Liver (tissue), 8 donors: ENCODE measurements at regions not wholly inside any gene's neighbourhood (a gene's known extent, or its start where the extent isn't known, plus 50 kb on each side); places are given as distances from the start of the nearest gene placed in this dataset.

ENCODE experiments used
- DNase-seq: peaks from one replicate; pipeline ENCODE4 v3.0.0-alpha.2; 2017; ENCODE audit warnings: low spot score
- H3K27ac ChIP-seq, 2 donors: one replicate each; pipeline ENCODE4 v1.7.0; 2013; ENCODE audit warnings: inconsistent platforms in 2 of 2, low read length in 2 of 2, control low read depth in 1 of 2, low read depth in 1 of 2, mild to moderate bottlenecking in 1 of 2
- H3K27me3 ChIP-seq, 4 donors: one replicate each; pipeline versions ENCODE4 v1.6.1 to v1.7.0; 2013; ENCODE audit warnings: low read length in 3 of 4, inconsistent platforms in 1 of 4, mild to moderate bottlenecking in 1 of 4, moderate library complexity in 1 of 4; ENCODE audit not compliant: control insufficient read depth in 4 of 4, insufficient read depth in 4 of 4
- H3K36me3 ChIP-seq, 4 donors: one replicate each; pipeline versions ENCODE4 v1.6.1 to v1.7.0; 2013; ENCODE audit warnings: low read length in 3 of 4, mild to moderate bottlenecking in 3 of 4, low read depth in 1 of 4, moderate library complexity in 1 of 4; ENCODE audit not compliant: control insufficient read depth in 4 of 4, insufficient read depth in 3 of 4
- H3K4me1 ChIP-seq, 4 donors: one replicate each; pipeline versions ENCODE4 v1.6.1 to v1.7.0; 2013; ENCODE audit warnings: low read length in 3 of 4, mild to moderate bottlenecking in 3 of 4, moderate library complexity in 1 of 4; ENCODE audit not compliant: control insufficient read depth in 4 of 4, insufficient read depth in 4 of 4
- H3K4me3 ChIP-seq, 3 donors: one replicate each; pipeline versions ENCODE4 v1.6.1 to v1.7.0; 2013; ENCODE audit warnings: low read length in 3 of 3, control low read depth in 1 of 3, low read depth in 1 of 3, mild to moderate bottlenecking in 1 of 3
- H3K9ac ChIP-seq, 2 donors: one replicate each; pipeline ENCODE4 v1.7.0; 2013; ENCODE audit warnings: low read length in 2 of 2, mild to moderate bottlenecking in 2 of 2, moderate library complexity in 2 of 2, control low read depth in 1 of 2, low read depth in 1 of 2
- H3K9me3 ChIP-seq, 4 donors: one replicate each; pipeline versions ENCODE4 v1.6.1 to v1.7.0; 2013; ENCODE audit warnings: low read length in 3 of 4; ENCODE audit not compliant: control insufficient read depth in 4 of 4
- EGR1 ChIP-seq, 2 donors: IDR thresholded peaks; 2 replicates each; pipeline ENCODE4 v1.6.1; 2016 to 2018; ENCODE audit warnings: antibody characterized with exemption in 2 of 2, low read depth in 2 of 2
- FOXA1 ChIP-seq: IDR thresholded peaks from 2 replicates; pipeline ENCODE4 v1.6.1; 2016; ENCODE audit warnings: antibody characterized with exemption
- GABPA ChIP-seq, 2 donors: IDR thresholded peaks in 1 of 2; conservative IDR thresholded peaks in 1 of 2; 2 replicates each; pipeline ENCODE4 v1.6.1; 2016; ENCODE audit warnings: antibody characterized with exemption in 2 of 2, mild to moderate bottlenecking in 1 of 2, moderate library complexity in 1 of 2
- HNF4A ChIP-seq, 2 donors: conservative IDR thresholded peaks; 2 replicates each; pipeline ENCODE4 v1.6.1; 2016; ENCODE audit warnings: antibody characterized with exemption in 2 of 2, mild to moderate bottlenecking in 2 of 2
- HNF4G ChIP-seq: IDR thresholded peaks from 2 replicates; pipeline ENCODE4 v1.6.1; 2016; ENCODE audit warnings: antibody characterized with exemption
- JUND ChIP-seq, 2 donors: IDR thresholded peaks; 2 replicates each; pipeline ENCODE4 v1.6.1; 2016; ENCODE audit warnings: antibody characterized with exemption in 2 of 2
- NR2F2 ChIP-seq: IDR thresholded peaks from 2 replicates; pipeline ENCODE4 v1.6.1; 2016; ENCODE audit warnings: antibody characterized with exemption
- RAD21 ChIP-seq, 2 donors: IDR thresholded peaks; 2 replicates each; pipeline ENCODE4 v1.6.1; 2016; ENCODE audit warnings: antibody characterized with exemption in 2 of 2, mild to moderate bottlenecking in 2 of 2
- RXRA ChIP-seq, 2 donors: IDR thresholded peaks; 2 replicates each; pipeline ENCODE4 v1.6.1; 2017 to 2018; ENCODE audit warnings: antibody characterized with exemption in 2 of 2, mild to moderate bottlenecking in 1 of 2
- SP1 ChIP-seq: IDR thresholded peaks from 2 replicates; pipeline ENCODE4 v1.6.1; 2018; ENCODE audit warnings: antibody characterized with exemption, mild to moderate bottlenecking
- TAF1 ChIP-seq: conservative IDR thresholded peaks from 2 replicates; pipeline ENCODE4 v1.6.1; 2016; ENCODE audit warnings: antibody characterized with exemption, mild to moderate bottlenecking
- YY1 ChIP-seq: IDR thresholded peaks from 2 replicates; pipeline ENCODE4 v1.6.1; 2016; ENCODE audit warnings: antibody characterized with exemption, mild to moderate bottlenecking
- WGBS: extraction: QIAGEN DNeasy Blood & Tissue Kit; methylation state at CpG from one replicate; pipeline ENCODE4 v1.1.7; 2013; 5-methylcytosine and 5-hydroxymethylcytosine counted together
- TF ChIP-seq, protein P1 (sequence below): IDR thresholded peaks from 2 replicates; pipeline ENCODE4 v1.6.1; 2016; ENCODE audit warnings: antibody characterized with exemption
- TF ChIP-seq, protein P2 (sequence below): fragments of 150-350 bp; IDR thresholded peaks from 2 replicates; pipeline ENCODE4 v1.5.1; 2017; ENCODE audit warnings: improper control_type of control experiment, low read depth, low read length; ENCODE audit not compliant: missing input control
- TF ChIP-seq, protein P3 (sequence below): IDR thresholded peaks from 2 replicates; pipeline ENCODE4 v1.6.1; 2016; ENCODE audit warnings: antibody characterized with exemption, mild to moderate bottlenecking
- TF ChIP-seq, protein P4 (sequence below): IDR thresholded peaks from 2 replicates; pipeline ENCODE4 v1.6.1; 2016; ENCODE audit warnings: antibody characterized with exemption
- TF ChIP-seq, protein P5 (sequence below): IDR thresholded peaks from 2 replicates; pipeline ENCODE4 v1.6.1; 2016; ENCODE audit warnings: antibody characterized with exemption
- donor health status: healthy.
- donor health status: healthy.
- donor health status: healthy.
- donor health status: healthy.
- donor health status: healthy.

DNA sequence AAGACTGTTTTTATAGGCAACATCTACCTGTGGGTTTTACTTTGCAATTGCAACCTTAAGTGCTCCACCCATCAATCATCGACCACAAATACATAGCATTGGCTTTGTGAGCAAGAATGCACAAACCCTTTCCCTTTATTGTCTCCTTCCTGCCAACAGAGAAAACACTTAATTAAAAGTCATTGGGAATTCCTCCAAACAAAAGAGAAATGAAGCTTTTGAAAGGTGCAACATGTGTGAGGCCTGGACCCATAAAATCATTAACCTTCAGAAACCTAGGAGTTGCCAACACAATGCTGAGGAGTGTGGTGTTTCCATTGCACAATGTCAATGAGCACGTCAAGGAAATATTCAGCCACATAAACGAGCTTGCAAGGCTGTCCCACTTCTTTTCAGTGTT lies 223.2 kb downstream of the BLID start:
- H3K4me1 ChIP-seq: no peaks in the 10 kb centered on the region
- no peaks in the 10 kb centered on the region for H3K9me3 ChIP-seq
- H3K27me3 ChIP-seq: no peaks in the 10 kb centered on the region
- no peak for DNase-seq
- H3K9ac ChIP-seq: no peak overlapping the region
- H3K36me3 ChIP-seq: no peaks in the 10 kb centered on the region
- H3K27ac ChIP-seq: no peak overlapping the region
- TF ChIP-seq TAF1: no peak
- TF ChIP-seq GABPA (IDR thresholded peaks at IDR 0.05 in 1 of 2, conservative IDR thresholded peaks at IDR 0.05 in 1 of 2): no peak
- TF ChIP-seq EGR1 (IDR thresholded peaks at IDR 0.05; ENCODE audit: low read depth in 2 of 2): no peak
- TF ChIP-seq, protein P1, sequence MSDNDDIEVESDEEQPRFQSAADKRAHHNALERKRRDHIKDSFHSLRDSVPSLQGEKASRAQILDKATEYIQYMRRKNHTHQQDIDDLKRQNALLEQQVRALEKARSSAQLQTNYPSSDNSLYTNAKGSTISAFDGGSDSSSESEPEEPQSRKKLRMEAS: no peak
- no peak for TF ChIP-seq NR2F2
- TF ChIP-seq SP1: no peak
- TF ChIP-seq, protein P2, sequence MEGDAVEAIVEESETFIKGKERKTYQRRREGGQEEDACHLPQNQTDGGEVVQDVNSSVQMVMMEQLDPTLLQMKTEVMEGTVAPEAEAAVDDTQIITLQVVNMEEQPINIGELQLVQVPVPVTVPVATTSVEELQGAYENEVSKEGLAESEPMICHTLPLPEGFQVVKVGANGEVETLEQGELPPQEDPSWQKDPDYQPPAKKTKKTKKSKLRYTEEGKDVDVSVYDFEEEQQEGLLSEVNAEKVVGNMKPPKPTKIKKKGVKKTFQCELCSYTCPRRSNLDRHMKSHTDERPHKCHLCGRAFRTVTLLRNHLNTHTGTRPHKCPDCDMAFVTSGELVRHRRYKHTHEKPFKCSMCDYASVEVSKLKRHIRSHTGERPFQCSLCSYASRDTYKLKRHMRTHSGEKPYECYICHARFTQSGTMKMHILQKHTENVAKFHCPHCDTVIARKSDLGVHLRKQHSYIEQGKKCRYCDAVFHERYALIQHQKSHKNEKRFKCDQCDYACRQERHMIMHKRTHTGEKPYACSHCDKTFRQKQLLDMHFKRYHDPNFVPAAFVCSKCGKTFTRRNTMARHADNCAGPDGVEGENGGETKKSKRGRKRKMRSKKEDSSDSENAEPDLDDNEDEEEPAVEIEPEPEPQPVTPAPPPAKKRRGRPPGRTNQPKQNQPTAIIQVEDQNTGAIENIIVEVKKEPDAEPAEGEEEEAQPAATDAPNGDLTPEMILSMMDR: no peak
- TF ChIP-seq, protein P3, sequence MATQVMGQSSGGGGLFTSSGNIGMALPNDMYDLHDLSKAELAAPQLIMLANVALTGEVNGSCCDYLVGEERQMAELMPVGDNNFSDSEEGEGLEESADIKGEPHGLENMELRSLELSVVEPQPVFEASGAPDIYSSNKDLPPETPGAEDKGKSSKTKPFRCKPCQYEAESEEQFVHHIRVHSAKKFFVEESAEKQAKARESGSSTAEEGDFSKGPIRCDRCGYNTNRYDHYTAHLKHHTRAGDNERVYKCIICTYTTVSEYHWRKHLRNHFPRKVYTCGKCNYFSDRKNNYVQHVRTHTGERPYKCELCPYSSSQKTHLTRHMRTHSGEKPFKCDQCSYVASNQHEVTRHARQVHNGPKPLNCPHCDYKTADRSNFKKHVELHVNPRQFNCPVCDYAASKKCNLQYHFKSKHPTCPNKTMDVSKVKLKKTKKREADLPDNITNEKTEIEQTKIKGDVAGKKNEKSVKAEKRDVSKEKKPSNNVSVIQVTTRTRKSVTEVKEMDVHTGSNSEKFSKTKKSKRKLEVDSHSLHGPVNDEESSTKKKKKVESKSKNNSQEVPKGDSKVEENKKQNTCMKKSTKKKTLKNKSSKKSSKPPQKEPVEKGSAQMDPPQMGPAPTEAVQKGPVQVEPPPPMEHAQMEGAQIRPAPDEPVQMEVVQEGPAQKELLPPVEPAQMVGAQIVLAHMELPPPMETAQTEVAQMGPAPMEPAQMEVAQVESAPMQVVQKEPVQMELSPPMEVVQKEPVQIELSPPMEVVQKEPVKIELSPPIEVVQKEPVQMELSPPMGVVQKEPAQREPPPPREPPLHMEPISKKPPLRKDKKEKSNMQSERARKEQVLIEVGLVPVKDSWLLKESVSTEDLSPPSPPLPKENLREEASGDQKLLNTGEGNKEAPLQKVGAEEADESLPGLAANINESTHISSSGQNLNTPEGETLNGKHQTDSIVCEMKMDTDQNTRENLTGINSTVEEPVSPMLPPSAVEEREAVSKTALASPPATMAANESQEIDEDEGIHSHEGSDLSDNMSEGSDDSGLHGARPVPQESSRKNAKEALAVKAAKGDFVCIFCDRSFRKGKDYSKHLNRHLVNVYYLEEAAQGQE: no peak
- no peak for TF ChIP-seq HNF4G
- TF ChIP-seq YY1: no peak
- TF ChIP-seq, protein P4, sequence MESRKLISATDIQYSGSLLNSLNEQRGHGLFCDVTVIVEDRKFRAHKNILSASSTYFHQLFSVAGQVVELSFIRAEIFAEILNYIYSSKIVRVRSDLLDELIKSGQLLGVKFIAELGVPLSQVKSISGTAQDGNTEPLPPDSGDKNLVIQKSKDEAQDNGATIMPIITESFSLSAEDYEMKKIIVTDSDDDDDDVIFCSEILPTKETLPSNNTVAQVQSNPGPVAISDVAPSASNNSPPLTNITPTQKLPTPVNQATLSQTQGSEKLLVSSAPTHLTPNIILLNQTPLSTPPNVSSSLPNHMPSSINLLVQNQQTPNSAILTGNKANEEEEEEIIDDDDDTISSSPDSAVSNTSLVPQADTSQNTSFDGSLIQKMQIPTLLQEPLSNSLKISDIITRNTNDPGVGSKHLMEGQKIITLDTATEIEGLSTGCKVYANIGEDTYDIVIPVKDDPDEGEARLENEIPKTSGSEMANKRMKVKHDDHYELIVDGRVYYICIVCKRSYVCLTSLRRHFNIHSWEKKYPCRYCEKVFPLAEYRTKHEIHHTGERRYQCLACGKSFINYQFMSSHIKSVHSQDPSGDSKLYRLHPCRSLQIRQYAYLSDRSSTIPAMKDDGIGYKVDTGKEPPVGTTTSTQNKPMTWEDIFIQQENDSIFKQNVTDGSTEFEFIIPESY: no peak
- TF ChIP-seq JUND (IDR thresholded peaks at IDR 0.05): no peak
- WGBS: 80% methylated on average over 3 of the region's 3 CpGs
- H3K4me3 ChIP-seq: no peak overlapping the region

DNA sequence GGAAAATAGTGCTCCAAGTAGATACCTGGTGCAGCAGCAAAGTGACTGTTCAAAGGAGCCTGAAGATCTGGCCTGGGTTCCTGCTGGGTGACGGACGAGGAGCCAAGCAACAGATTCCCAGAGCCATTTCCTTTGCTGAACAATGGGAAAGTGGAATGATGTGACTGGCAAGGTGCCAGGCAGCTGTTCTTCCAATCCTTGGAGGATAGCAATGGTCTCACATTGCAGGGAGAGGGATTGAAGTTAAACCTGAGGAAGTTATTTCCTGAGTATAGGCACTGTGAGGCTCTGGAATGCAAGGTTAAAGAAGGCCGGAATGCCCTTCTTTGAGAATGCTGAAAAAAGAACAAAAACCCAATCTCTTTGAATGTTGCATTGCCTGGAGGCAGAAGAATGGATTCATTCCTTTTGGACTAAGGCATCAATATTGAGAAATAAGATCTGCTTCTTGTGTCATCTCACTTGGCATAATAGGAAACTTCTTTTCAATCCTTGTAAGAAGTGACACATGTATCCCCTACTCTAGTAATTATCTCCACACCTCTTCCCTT lies 223.8 kb downstream of the BLID start:
- H3K4me1 ChIP-seq: no peaks in the 10 kb centered on the region
- no peak overlapping the region for H3K9ac ChIP-seq
- H3K36me3 ChIP-seq: no peaks in the 10 kb centered on the region
- TF ChIP-seq GABPA (IDR thresholded peaks at IDR 0.05 in 1 of 2, conservative IDR thresholded peaks at IDR 0.05 in 1 of 2) (no peak), YY1 (no peak), EGR1 (IDR thresholded peaks at IDR 0.05; ENCODE audit: low read depth in 2 of 2) (no peak), RXRA (IDR thresholded peaks at IDR 0.05) (no peak), HNF4A (conservative IDR thresholded peaks at IDR 0.05) (no peak), HNF4G (no peak), RAD21 (IDR thresholded peaks at IDR 0.05) (no peak), FOXA1 (no peak)
- TF ChIP-seq, protein P4: no peak
- TF ChIP-seq, protein P5, sequence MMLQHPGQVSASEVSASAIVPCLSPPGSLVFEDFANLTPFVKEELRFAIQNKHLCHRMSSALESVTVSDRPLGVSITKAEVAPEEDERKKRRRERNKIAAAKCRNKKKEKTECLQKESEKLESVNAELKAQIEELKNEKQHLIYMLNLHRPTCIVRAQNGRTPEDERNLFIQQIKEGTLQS: no peak
- TF ChIP-seq, protein P3: no peak
- DNase-seq: no peak
- H3K4me3 ChIP-seq: no peak overlapping the region
- H3K27ac ChIP-seq: no peak overlapping the region
- 81% methylated on average over 3 of the region's 3 CpGs for WGBS
- no peaks in the 10 kb centered on the region for H3K9me3 ChIP-seq
- no peaks in the 10 kb centered on the region for H3K27me3 ChIP-seq
